GM12878 (cell line): ENCODE measurements at regions not wholly inside any gene's neighbourhood (a gene's known extent, or its start where the extent isn't known, plus 50 kb on each side); places are given as distances from the start of the nearest gene placed in this dataset.

Source experiments
- ATAC-seq: fragments of 200-7000 bp; cut with Tn5 transposase; 3 replicates; pipeline ENCODE4 v1.9.1; 2020; ENCODE audit warnings: mild to moderate bottlenecking, moderate library complexity
- BruUV-seq: library from RNA; stranded (reverse); fragments of 400-500 nt; replicated peaks from 2 replicates; lab custom pipeline; 2021; lab: Mats Ljungman, UMichigan
- CTCF ChIA-PET: fragments of 300-600 bp; sonication (Branson Sonifier 250); formaldehyde crosslinking; extraction: SDS; loops from one replicate; lab custom pipeline; 2021; ENCODE audit warnings: inconsistent platforms; lab: Yijun Ruan, JAX
- POLR2A ChIA-PET: fragments of 350-600 bp; formaldehyde crosslinking; extraction: SDS; loops from one replicate; lab custom pipeline; 2021; ENCODE audit warnings: inconsistent platforms; lab: Charles Lee
- RAD21 ChIA-PET: fragments of 300-600 bp; sonication (Branson Sonifier 250); formaldehyde crosslinking; loops from one replicate; lab custom pipeline; 2023; ENCODE audit warnings: antibody characterized with exemption; ENCODE audit not compliant: unreplicated experiment; lab: Charles Lee
- SMC1A ChIA-PET: fragments of 300-600 bp; sonication (Branson Sonifier 250); formaldehyde crosslinking; loops from one replicate; lab custom pipeline; 2023; ENCODE audit not compliant: unreplicated experiment, uncharacterized antibody; lab: Charles Lee
- DNase-seq: peaks from one replicate; pipeline ENCODE4 v3.0.0-alpha.2; 2011; ENCODE audit warnings: low read depth, low spot score
- FAIRE-seq: peaks from 3 replicates; lab custom pipeline; 2011; peaks lifted over from hg19 to GRCh38; lab: Jason Lieb, UNC
- H2AFZ ChIP-seq: 2 replicates; pipeline ENCODE4 v1.6.0; 2011; ENCODE audit warnings: low read depth, low read length, control low read depth; ENCODE audit not compliant: control insufficient read depth
- H3K27ac ChIP-seq: 2 replicates; pipeline ENCODE4 v1.5.1; 2011; ENCODE audit warnings: control low read depth; ENCODE audit not compliant: control insufficient read depth, insufficient read depth
- H3K27me3 ChIP-seq, 2 experiments: replicated peaks in 1 of 2; 2 replicates each; pipeline versions ENCODE4 v1.6.0 to v1.6.1; 2011; ENCODE audit warnings: low read length in 1 of 2; ENCODE audit not compliant: control insufficient read depth in 2 of 2, insufficient read depth in 2 of 2
- H3K36me3 ChIP-seq, 2 experiments: 2 replicates each; pipeline ENCODE4 v1.5.1; 2011; ENCODE audit warnings: low read length in 1 of 2; ENCODE audit not compliant: control insufficient read depth in 2 of 2, insufficient read depth in 2 of 2
- H3K4me1 ChIP-seq: 2 replicates; pipeline ENCODE4 v1.6.1; 2011; ENCODE audit warnings: mild to moderate bottlenecking, low read length, moderate library complexity, mixed read lengths; ENCODE audit not compliant: control insufficient read depth, insufficient read depth
- H3K4me2 ChIP-seq: 2 replicates; pipeline ENCODE4 v1.6.0; 2011; ENCODE audit warnings: control low read depth; ENCODE audit not compliant: control insufficient read depth, insufficient read depth
- H3K4me3 ChIP-seq: fragments of 200-600 bp; sonication (generic); 2 replicates; pipeline ENCODE4 v1.5.1; 2016
- H3K79me2 ChIP-seq: 2 replicates; pipeline ENCODE4 v1.6.0; 2011; ENCODE audit warnings: low read length; ENCODE audit not compliant: control insufficient read depth, insufficient read depth
- H3K9ac ChIP-seq: 2 replicates; pipeline ENCODE4 v1.8.0; 2011; ENCODE audit warnings: low read length, control low read depth, mixed read lengths; ENCODE audit not compliant: control insufficient read depth, insufficient read depth
- H3K9me3 ChIP-seq: replicated peaks from 3 replicates; pipeline ENCODE4 v1.5.1; 2011; ENCODE audit warnings: mild to moderate bottlenecking, low read length; ENCODE audit not compliant: control insufficient read depth, insufficient read depth
- H4K20me1 ChIP-seq: 2 replicates; pipeline ENCODE4 v1.6.0; 2011; ENCODE audit not compliant: control insufficient read depth, insufficient read depth
- CEBPB ChIP-seq, 2 experiments: fragments of 150-350 bp in 1 of 2; IDR thresholded peaks; 2 replicates each; pipeline ENCODE4 v1.6.1; 2012 to 2014; ENCODE audit warnings: low read depth in 2 of 2, low read length in 2 of 2, borderline replicate concordance in 1 of 2, inconsistent platforms in 1 of 2
- CHD4 ChIP-seq: fragments of 200-600 bp; sonication (generic); IDR thresholded peaks from 2 replicates; pipeline ENCODE4 v1.6.1; 2016; ENCODE audit warnings: mild to moderate bottlenecking
- E2F8 ChIP-seq: fragments of 450-650 bp; IDR thresholded peaks from 2 replicates; pipeline ENCODE4 v1.6.1; 2018; ENCODE audit warnings: mild to moderate bottlenecking, low read depth, moderate library complexity; ENCODE audit not compliant: partially characterized antibody
- EP300 ChIP-seq, 2 experiments: fragments of 150-350 bp in 1 of 2; IDR thresholded peaks; 2 replicates each; pipeline ENCODE4 v1.6.1; 2011 to 2012; ENCODE audit warnings: low read depth in 2 of 2, low read length in 2 of 2, borderline replicate concordance in 1 of 2, improper control_type of control experiment in 1 of 2, inconsistent platforms in 1 of 2; ENCODE audit not compliant: control insufficient read depth in 1 of 2
- GABPA ChIP-seq: IDR thresholded peaks from 2 replicates; pipeline ENCODE4 v1.6.1; 2014; ENCODE audit warnings: antibody characterized with exemption, low read depth, mild to moderate bottlenecking, inconsistent platforms
- KAT2A ChIP-seq: conservative IDR thresholded peaks from 2 replicates; pipeline ENCODE4 v1.6.1; 2011; ENCODE audit warnings: low read depth, low read length; ENCODE audit not compliant: control insufficient read depth
- NFYA ChIP-seq: IDR thresholded peaks from 2 replicates; pipeline ENCODE4 v1.6.1; 2011; ENCODE audit warnings: low read depth, mild to moderate bottlenecking, low read length, improper control_type of control experiment, borderline replicate concordance
- RFX5 ChIP-seq: IDR thresholded peaks from 2 replicates; pipeline ENCODE4 v1.6.1; 2011; ENCODE audit warnings: low read depth, low read length, improper control_type of control experiment
- SIN3A ChIP-seq: IDR thresholded peaks from 2 replicates; pipeline ENCODE4 v1.6.1; 2012; ENCODE audit warnings: low read depth, low read length, improper control_type of control experiment
- SMAD5 ChIP-seq: IDR thresholded peaks from 2 replicates; pipeline ENCODE4 v1.6.1; 2016; ENCODE audit warnings: antibody characterized with exemption, low read depth
- SMARCA5 ChIP-seq: fragments of 450-650 bp; IDR thresholded peaks from 2 replicates; pipeline ENCODE4 v1.6.1; 2017; ENCODE audit warnings: mild to moderate bottlenecking
- SREBF2 ChIP-seq: IDR thresholded peaks from 2 replicates; pipeline ENCODE4 v1.6.1; 2012; ENCODE audit warnings: mild to moderate bottlenecking, low read length
- WGBS: methylation state at CpG from one replicate; pipeline ENCODE4 v1.1.6; 2016; ENCODE audit warnings: low lambda C conversion rate; ENCODE audit not compliant: insufficient replicate concordance, insufficient coverage; ENCODE audit errors: missing lambda C conversion rate; 5-methylcytosine and 5-hydroxymethylcytosine counted together
- in situ Hi-C: fragments of 300-500 bp; cut with MboI; formaldehyde crosslinking; loops from 9 replicates; pipeline ENCODE4 v1.14.3; 2018; ENCODE audit warnings: mixed read lengths
- intact Hi-C: fragments of 100-400 bp; cut with micrococcal nuclease; formaldehyde crosslinking; loops from one replicate; pipeline ENCODE4 v1.14.2; 2022; ENCODE audit not compliant: unreplicated experiment

GRCh38 chrX:20352504-20352903 is 85.8 kb upstream of the RPS6KA3 start (continued):
- TF ChIP-seq CHD4 (no peak), SMARCA5 (no peak), SREBF2 (no peak)

- intact Hi-C loops = no loop called here
- CTCF ChIA-PET = no interaction called here
- FAIRE-seq = no peak
These were observed 83.9 kb upstream of the RPS6KA3 start for GRCh38 chrX:20350596-20350995.

GRCh38 chrX:20348139-20348538 is 81.4 kb upstream of the RPS6KA3 start:
- H3K4me2 ChIP-seq = no peak overlapping the region
- no peaks in the 10 kb centered on the region for H3K27me3 ChIP-seq
- no TSS peak for BruUV-seq
- ChIA-PET CTCF (no interaction called here), RAD21 (no interaction called here), POLR2A (no interaction called here), SMC1A (no interaction called here)
- H3K4me1 ChIP-seq = no peaks in the 10 kb centered on the region
- intact Hi-C loops (no loop called here), in situ Hi-C loops (no loop called here)
- no peaks in the 10 kb centered on the region; the same call in 1 of the 3 replicates for H3K9me3 ChIP-seq
- FAIRE-seq (no peak), ATAC-seq (no peak), DNase-seq (no peak)
- no peak overlapping the region for H3K9ac ChIP-seq
- no peak overlapping the region for H2AFZ ChIP-seq
- H4K20me1 ChIP-seq = no peaks in the 10 kb centered on the region
- WGBS = 94% methylated on average over 4 of the region's 4 CpGs
- H3K36me3 ChIP-seq = no peaks in the 10 kb centered on the region
- H3K4me3 ChIP-seq = no peak overlapping the region
- no peaks in the 10 kb centered on the region for H3K79me2 ChIP-seq
- TF ChIP-seq E2F8 (no peak), SMAD5 (no peak), RFX5 (no peak), CEBPB (IDR thresholded peaks at IDR 0.05; ENCODE audit: borderline replicate concordance in 1 of 2, low read depth in 2 of 2, low read length in 2 of 2) (no peak), KAT2A (no peak), SIN3A (no peak), GABPA (no peak), EP300 (IDR thresholded peaks at IDR 0.05; ENCODE audit: borderline replicate concordance in 1 of 2, control insufficient read depth in 1 of 2, low read depth in 2 of 2, low read length in 2 of 2) (no peak)
- H3K27ac ChIP-seq = no peak overlapping the region

More at GRCh38 chrX:20350596-20350995, 83.9 kb upstream of the RPS6KA3 start:
- Histone ChIP-seq H3K4me1 (no peaks in the 10 kb centered on the region), H4K20me1 (no peaks in the 10 kb centered on the region), H3K27ac (no peak overlapping the region), H3K9me3 (no peaks in the 10 kb centered on the region; the same call in 1 of the 3 replicates), H3K79me2 (no peaks in the 10 kb centered on the region), H3K27me3 (no peaks in the 10 kb centered on the region), H3K36me3 (no peaks in the 10 kb centered on the region), H3K4me2 (no peak overlapping the region), H3K9ac (no peak overlapping the region), H3K4me3 (no peak overlapping the region), H2AFZ (no peak overlapping the region)
- ATAC-seq (no peak), DNase-seq (no peak)
- POLR2A ChIA-PET = no interaction called here
- in situ Hi-C loops = no loop called here
- no TSS peak for BruUV-seq
- RAD21 ChIA-PET = no interaction called here
- SMC1A ChIA-PET = interaction anchor here (1.1 kb wide), 1 partner anchor 25 kb away, joined by 3 read pairs; no protein-coding TSS in a partner anchor
- TF ChIP-seq NFYA = no peak
- TF ChIP-seq SIN3A = no peak
- WGBS = 24% methylated on average over 3 of the region's 3 CpGs
